Endodermal cell (in vitro differentiated cells): ENCODE measurements at regions not wholly inside any gene's neighbourhood (a gene's known extent, or its start where the extent isn't known, plus 50 kb on each side); places are given as distances from the start of the nearest gene placed in this dataset.

Experiments
- DNase-seq: peaks from one replicate; pipeline ENCODE4 v3.0.0-alpha.2; 2017
- H3K27ac ChIP-seq: 2 replicates; pipeline ENCODE4 v1.5.1; 2013; ENCODE audit warnings: mild to moderate bottlenecking, low read depth, low read length, moderate library complexity
- H3K27me3 ChIP-seq: 2 replicates; pipeline ENCODE4 v1.6.1; 2013; ENCODE audit warnings: mild to moderate bottlenecking, low read length, moderate library complexity; ENCODE audit not compliant: insufficient read depth, control insufficient read depth, poor library complexity, severe bottlenecking
- H3K36me3 ChIP-seq: 2 replicates; pipeline ENCODE4 v1.7.0; 2013; ENCODE audit warnings: mild to moderate bottlenecking, low read length, moderate library complexity; ENCODE audit not compliant: control insufficient read depth, insufficient read depth
- H3K4me1 ChIP-seq: one replicate; pipeline ENCODE4 v1.7.0; 2013; ENCODE audit warnings: low read length; ENCODE audit not compliant: control insufficient read depth, insufficient read depth
- H3K4me3 ChIP-seq: 2 replicates; pipeline ENCODE4 v1.5.1; 2013; ENCODE audit warnings: mild to moderate bottlenecking, low read length, moderate library complexity
- H3K9ac ChIP-seq: 2 replicates; pipeline ENCODE4 v1.6.1; 2013; ENCODE audit warnings: mild to moderate bottlenecking, low read length, moderate library complexity; ENCODE audit not compliant: poor library complexity, severe bottlenecking; ENCODE audit errors: extremely low read depth
- H3K9me3 ChIP-seq: 2 replicates; pipeline ENCODE4 v1.6.1; 2013; ENCODE audit warnings: mild to moderate bottlenecking, low read length, moderate library complexity; ENCODE audit not compliant: control insufficient read depth
- H3K27ac Mint-ChIP-seq: 2 replicates; pipeline ENCODE4 v1.8.0; 2020; ENCODE audit warnings: mixed read lengths
- H3K27me3 Mint-ChIP-seq: 2 replicates; pipeline ENCODE4 v1.8.0; 2021; ENCODE audit warnings: mild to moderate bottlenecking, mixed read lengths; ENCODE audit not compliant: insufficient read depth
- H3K36me3 Mint-ChIP-seq: 2 replicates; pipeline ENCODE4 v1.8.0; 2020; ENCODE audit warnings: low read depth, mixed read lengths
- H3K4me1 Mint-ChIP-seq: 2 replicates; pipeline ENCODE4 v1.8.0; 2020; ENCODE audit warnings: mixed read lengths
- H3K4me3 Mint-ChIP-seq: 2 replicates; pipeline ENCODE4 v1.8.0; 2020; ENCODE audit warnings: mild to moderate bottlenecking, moderate library complexity, mixed read lengths
- H3K9me3 Mint-ChIP-seq: 2 replicates; pipeline ENCODE4 v1.8.0; 2020; ENCODE audit warnings: mild to moderate bottlenecking, mixed read lengths
- WGBS, 2 experiments: methylation state at CpG; one replicate each; pipeline versions ENCODE4 v1.1.5 to v1.1.7; 2013; ENCODE audit warnings: missing lambda C conversion rate in 2 of 2, mixed read lengths in 1 of 2; ENCODE audit not compliant: insufficient coverage in 1 of 2, insufficient read length in 1 of 2; 5-methylcytosine and 5-hydroxymethylcytosine counted together
- TF ChIP-seq, protein P1 (sequence below): fragments of 200-600 bp; sonication (generic); conservative IDR thresholded peaks from 2 replicates; pipeline ENCODE4 v1.5.0; 2021; ENCODE audit warnings: antibody characterized with exemption, mild to moderate bottlenecking

- Histone ChIP-seq H3K27ac (no peak overlapping the region), H3K27me3 (no peaks in the 10 kb centered on the region), H3K4me1 (no peaks in the 10 kb centered on the region), H3K9me3 (no peaks in the 10 kb centered on the region), H3K4me3 (no peak overlapping the region), H3K36me3 (no peaks in the 10 kb centered on the region), H3K9ac (no peak overlapping the region)
- Mint-ChIP-seq H3K36me3 (no peaks in the 10 kb centered on the region), H3K4me3 (no peak overlapping the region), H3K4me1 (peaks cover 8% of the 10 kb centered on the region), H3K9me3 (peaks cover 4% of the 10 kb centered on the region), H3K27me3 (no peaks in the 10 kb centered on the region), H3K27ac (peak overlapping the region; percentile 12)
- TF ChIP-seq, protein P1, sequence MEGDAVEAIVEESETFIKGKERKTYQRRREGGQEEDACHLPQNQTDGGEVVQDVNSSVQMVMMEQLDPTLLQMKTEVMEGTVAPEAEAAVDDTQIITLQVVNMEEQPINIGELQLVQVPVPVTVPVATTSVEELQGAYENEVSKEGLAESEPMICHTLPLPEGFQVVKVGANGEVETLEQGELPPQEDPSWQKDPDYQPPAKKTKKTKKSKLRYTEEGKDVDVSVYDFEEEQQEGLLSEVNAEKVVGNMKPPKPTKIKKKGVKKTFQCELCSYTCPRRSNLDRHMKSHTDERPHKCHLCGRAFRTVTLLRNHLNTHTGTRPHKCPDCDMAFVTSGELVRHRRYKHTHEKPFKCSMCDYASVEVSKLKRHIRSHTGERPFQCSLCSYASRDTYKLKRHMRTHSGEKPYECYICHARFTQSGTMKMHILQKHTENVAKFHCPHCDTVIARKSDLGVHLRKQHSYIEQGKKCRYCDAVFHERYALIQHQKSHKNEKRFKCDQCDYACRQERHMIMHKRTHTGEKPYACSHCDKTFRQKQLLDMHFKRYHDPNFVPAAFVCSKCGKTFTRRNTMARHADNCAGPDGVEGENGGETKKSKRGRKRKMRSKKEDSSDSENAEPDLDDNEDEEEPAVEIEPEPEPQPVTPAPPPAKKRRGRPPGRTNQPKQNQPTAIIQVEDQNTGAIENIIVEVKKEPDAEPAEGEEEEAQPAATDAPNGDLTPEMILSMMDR = no peak
- peak; percentile 45 for DNase-seq
- WGBS, 2 experiments = 63 to 80% methylated on average over 1 to 4 of the region's 4 CpGs
Observed at GRCh38 chr4:128709268-128709667, 100.2 kb upstream of the JADE1 start.

DNA sequence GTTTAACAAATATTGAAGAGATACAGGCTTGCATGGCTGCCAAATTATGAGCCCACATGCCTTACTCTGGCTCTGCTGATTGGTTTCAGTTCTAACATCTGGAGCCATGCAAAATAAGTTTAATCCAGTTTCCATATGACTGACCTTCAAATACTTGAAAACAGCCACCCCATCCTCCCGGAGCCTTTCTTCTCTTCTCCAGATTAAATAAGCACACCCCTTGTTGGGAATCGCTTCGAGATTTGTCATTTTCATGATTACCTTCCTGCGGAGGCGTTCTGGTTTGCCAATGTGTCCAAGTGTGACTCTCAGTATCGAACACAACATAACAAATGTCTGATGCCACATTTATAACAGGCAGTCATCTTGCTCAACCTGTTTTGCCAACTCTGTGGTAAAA is 101.6 kb upstream of the JADE1 start:
- Mint-ChIP-seq H3K4me1 (peaks cover 4% of the 10 kb centered on the region), H3K27ac (no peak overlapping the region), H3K9me3 (peaks cover 13% of the 10 kb centered on the region), H3K27me3 (no peaks in the 10 kb centered on the region), H3K4me3 (no peak overlapping the region), H3K36me3 (no peaks in the 10 kb centered on the region)
- TF ChIP-seq, protein P1 = no peak
- Histone ChIP-seq H3K36me3 (no peaks in the 10 kb centered on the region), H3K9ac (no peak overlapping the region), H3K27me3 (no peaks in the 10 kb centered on the region), H3K27ac (no peak overlapping the region), H3K4me3 (no peak overlapping the region), H3K9me3 (no peaks in the 10 kb centered on the region), H3K4me1 (no peaks in the 10 kb centered on the region)
- 76 to 77% methylated on average over 6 of the region's 6 CpGs for WGBS, 2 experiments
- no peak for DNase-seq

GRCh38 chr4:128703948-128704347 is 105.6 kb upstream of the JADE1 start:
- no peak overlapping the region for H3K9ac ChIP-seq
- H3K27me3 Mint-ChIP-seq = no peaks in the 10 kb centered on the region
- peaks cover 13% of the 10 kb centered on the region for H3K9me3 Mint-ChIP-seq
- DNase-seq = no peak
- TF ChIP-seq, protein P1 = no peak
- no peaks in the 10 kb centered on the region for H3K4me1 ChIP-seq
- H3K27ac Mint-ChIP-seq = no peak overlapping the region
- no peaks in the 10 kb centered on the region for H3K36me3 ChIP-seq
- 94 to 95% methylated on average over 12 to 14 of the region's 14 CpGs for WGBS, 2 experiments
- no peaks in the 10 kb centered on the region for H3K36me3 Mint-ChIP-seq
- no peak overlapping the region for H3K4me3 Mint-ChIP-seq
- peaks cover 4% of the 10 kb centered on the region for H3K4me1 Mint-ChIP-seq
- H3K27ac ChIP-seq = no peak overlapping the region
- no peaks in the 10 kb centered on the region for H3K27me3 ChIP-seq
- no peak overlapping the region for H3K4me3 ChIP-seq
- H3K9me3 ChIP-seq = no peaks in the 10 kb centered on the region
